ENCODE measurements at regions not wholly inside any gene's neighbourhood (a gene's known extent, or its start where the extent isn't known, plus 50 kb on each side); places are given as distances from the start of the nearest gene placed in this dataset.

DNA sequence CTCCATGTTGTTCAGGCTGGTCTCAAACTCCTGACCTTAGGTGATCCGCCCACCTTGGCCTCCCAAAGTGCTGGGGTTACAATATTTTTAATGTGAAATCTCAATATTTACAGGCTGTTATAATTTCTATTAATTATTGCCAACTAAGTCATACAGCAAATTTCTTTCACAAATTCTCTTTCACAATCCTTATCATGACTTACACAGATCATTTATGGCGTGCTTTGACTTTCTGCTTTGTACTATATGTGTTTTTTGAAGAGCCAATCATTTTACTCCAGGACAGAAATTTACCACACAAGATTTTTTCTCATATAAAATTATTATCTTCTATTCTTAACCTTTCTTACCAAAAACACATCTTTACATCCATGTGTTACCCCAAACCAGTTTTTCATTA, 1729.9 kb downstream of the NCAM2 start:
- no peak for TF ChIP-seq ZNF274 (IDR thresholded peaks at IDR 0.05; ENCODE audit: low read depth, low read length)
- TF ChIP-seq SUZ12 (IDR thresholded peaks at IDR 0.05; ENCODE audit: extremely low read depth, insufficient read depth, insufficient read length) = no peak
- no peak for TF ChIP-seq YY1 (IDR thresholded peaks at IDR 0.05; ENCODE audit: insufficient read depth, insufficient read length)

Data from NT2/D1 (cell line).